HG02943 (cell line): ENCODE measurements at regions not wholly inside any gene's neighbourhood (a gene's known extent, or its start where the extent isn't known, plus 50 kb on each side); places are given as distances from the start of the nearest gene placed in this dataset.

Source experiments
- ATAC-seq: cut with Tn5 transposase; IDR thresholded peaks from one replicate; pipeline ENCODE4 v1.9.1; 2021; ENCODE audit warnings: mild to moderate bottlenecking, low read depth, moderate library complexity; ENCODE audit not compliant: unreplicated experiment

GRCh38 chr2:235287375-235287733 lies 206.5 kb upstream of the AGAP1 start:
- ATAC-seq = no peak

- ATAC-seq = no peak
Measured at GRCh38 chr2:235291461-235291860, 202.4 kb upstream of the AGAP1 start.

GRCh38 chr2:235293061-235293460 lies 200.8 kb upstream of the AGAP1 start:
- ATAC-seq = no peak

- ATAC-seq = no peak
Measured at GRCh38 chr2:235295831-235296230, 198.0 kb upstream of the AGAP1 start.

GRCh38 chr2:235300368-235301201 lies 193.3 kb upstream of the AGAP1 start:
- ATAC-seq = no peak

GRCh38 chr2:235301202-235302076 lies 192.4 kb upstream of the AGAP1 start:
- ATAC-seq = no peak

- ATAC-seq = no peak
Measured at GRCh38 chr2:235302263-235302662, 191.6 kb upstream of the AGAP1 start.

- no peak for ATAC-seq
Measured at GRCh38 chr2:235303499-235304291, 190.1 kb upstream of the AGAP1 start.

GRCh38 chr2:235305678-235306077 lies 188.2 kb upstream of the AGAP1 start:
- no peak for ATAC-seq

- ATAC-seq = no peak
Measured at GRCh38 chr2:235311044-235311443, 182.8 kb upstream of the AGAP1 start.

GRCh38 chr2:235312571-235312970 lies 181.3 kb upstream of the AGAP1 start:
- no peak for ATAC-seq

- no peak for ATAC-seq
Measured at GRCh38 chr2:235314371-235314930, 179.4 kb upstream of the AGAP1 start.

- ATAC-seq = no peak
Measured at GRCh38 chr2:235319095-235319494, 174.7 kb upstream of the AGAP1 start.

- no peak for ATAC-seq
Measured at GRCh38 chr2:235320326-235320725, 173.5 kb upstream of the AGAP1 start.

- no peak for ATAC-seq
Measured at GRCh38 chr2:235324324-235324723, 169.5 kb upstream of the AGAP1 start.

- ATAC-seq = no peak
Measured at GRCh38 chr2:235325151-235325550, 168.7 kb upstream of the AGAP1 start.

- no peak for ATAC-seq
Measured at GRCh38 chr2:235328991-235329390, 164.9 kb upstream of the AGAP1 start.

- no peak for ATAC-seq
Measured at GRCh38 chr2:235330775-235331451, 162.9 kb upstream of the AGAP1 start.

- ATAC-seq = no peak
Measured at GRCh38 chr2:235332240-235332890, 161.5 kb upstream of the AGAP1 start.
